CD4-positive, alpha-beta T cell treated with Interferon alpha-2 for 1 hour (primary cell): ENCODE measurements at regions not wholly inside any gene's neighbourhood (a gene's known extent, or its start where the extent isn't known, plus 50 kb on each side); places are given as distances from the start of the nearest gene placed in this dataset.

Experiments
- DNase-seq, 2 donors: peaks; one replicate each; pipeline ENCODE4 v3.0.0-alpha.2; 2020 to 2022

- DNase-seq: peak in 1 of 2 donors; percentile 59
Measured at GRCh38 chr12:132439333-132439904, 50.5 kb upstream of the FBRSL1 start.

DNA sequence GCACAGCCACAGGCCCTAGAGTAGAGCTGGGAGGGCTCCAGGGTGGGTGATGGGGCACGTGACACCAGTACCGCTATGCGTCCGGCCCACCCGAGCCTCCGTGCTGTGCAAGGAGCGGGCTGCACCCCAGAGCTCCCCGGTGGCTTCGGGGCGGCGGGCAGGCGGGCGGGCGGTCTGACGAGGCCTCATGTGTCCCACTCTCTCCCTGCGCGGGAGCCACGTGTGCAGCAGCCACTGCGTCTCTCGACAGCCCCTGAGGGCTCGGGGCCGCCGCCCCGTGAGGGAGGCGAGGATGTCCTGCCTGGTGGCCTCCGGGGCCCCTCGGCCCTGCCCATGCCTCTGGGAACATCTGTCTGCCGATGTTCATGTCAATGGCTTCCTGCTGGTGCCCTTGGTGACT is 51.2 kb upstream of the FBRSL1 start:
- DNase-seq: no peak

GRCh38 chr12:132437943-132438700 is 51.8 kb upstream of the FBRSL1 start:
- no peak for DNase-seq

DNA sequence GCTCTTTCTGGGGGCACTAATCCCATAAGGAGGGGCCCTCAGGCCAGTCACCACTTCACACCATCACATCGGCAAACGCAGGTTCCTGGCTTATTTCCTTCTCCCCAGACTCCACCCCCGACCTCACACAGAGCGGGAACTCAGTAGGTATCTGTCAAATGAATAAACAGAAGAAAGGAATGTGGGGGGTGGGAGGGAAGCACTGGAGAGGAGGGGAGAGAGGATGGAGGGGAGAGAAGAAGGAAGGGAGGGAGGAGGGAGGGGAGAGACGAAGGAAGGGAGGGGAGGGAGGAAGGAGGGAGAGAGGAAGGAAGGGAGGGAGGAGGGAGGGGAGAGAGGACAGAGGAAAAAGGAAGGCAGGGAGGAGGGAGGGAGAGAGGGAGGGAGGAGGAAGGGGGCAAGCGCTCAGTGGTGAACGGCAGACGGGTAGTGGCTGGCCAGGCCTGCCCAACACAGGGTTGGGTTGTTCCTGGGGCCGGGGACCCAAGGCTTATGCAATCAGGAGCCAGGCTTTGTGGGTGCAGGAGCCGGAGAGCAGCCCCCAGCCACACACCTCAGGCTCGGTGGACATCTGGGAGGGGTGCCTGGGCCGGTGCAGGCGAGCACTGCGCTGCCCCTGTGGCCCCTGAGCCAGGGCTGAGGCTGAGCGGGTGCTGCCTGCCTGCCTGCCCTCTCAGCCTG is 52.6 kb upstream of the FBRSL1 start:
- no peak for DNase-seq

- no peak for DNase-seq
Measured at GRCh38 chr12:132436791-132437251, 53.1 kb upstream of the FBRSL1 start.

- no peak for DNase-seq
Measured at GRCh38 chr12:132435486-132436187, 54.3 kb upstream of the FBRSL1 start.

DNA sequence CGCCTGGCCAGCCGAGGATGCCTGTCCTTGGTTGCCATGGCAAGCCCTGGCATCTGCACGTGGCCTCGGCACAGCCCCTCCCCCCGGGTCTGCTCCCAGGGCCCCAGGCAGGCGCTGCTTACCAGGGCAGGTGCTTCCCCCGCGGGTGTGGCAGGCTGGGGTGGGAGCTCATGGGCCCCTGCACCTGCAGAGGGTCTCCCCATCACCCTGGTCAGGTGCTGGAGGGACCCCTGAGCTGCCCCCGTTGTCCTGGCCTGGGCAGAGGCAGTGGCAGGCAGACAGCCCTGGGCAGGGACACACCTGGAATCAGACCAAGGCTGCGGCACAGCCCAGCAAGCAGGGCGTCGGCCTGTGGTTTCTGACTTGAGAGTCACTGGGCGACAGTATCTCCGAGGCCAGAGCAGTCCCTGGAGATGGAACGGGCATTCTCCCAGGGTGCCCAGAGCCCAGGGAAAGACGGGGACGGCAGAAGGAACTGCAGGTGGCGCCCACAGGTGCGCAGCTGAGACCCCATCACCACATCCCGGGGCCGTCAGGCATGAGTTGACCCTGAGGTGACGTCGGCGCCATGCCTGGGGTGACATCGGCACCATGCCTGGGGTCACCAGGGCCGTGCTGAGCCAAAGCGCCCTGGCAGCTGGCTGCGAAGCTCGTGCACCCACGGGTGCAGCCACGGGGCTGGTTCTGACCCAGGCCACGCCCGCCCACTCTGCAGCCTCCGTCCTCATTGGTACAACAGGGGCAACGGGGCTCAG is 56.1 kb upstream of the FBRSL1 start:
- peak in 1 of 2 donors; percentile 9 for DNase-seq

DNA sequence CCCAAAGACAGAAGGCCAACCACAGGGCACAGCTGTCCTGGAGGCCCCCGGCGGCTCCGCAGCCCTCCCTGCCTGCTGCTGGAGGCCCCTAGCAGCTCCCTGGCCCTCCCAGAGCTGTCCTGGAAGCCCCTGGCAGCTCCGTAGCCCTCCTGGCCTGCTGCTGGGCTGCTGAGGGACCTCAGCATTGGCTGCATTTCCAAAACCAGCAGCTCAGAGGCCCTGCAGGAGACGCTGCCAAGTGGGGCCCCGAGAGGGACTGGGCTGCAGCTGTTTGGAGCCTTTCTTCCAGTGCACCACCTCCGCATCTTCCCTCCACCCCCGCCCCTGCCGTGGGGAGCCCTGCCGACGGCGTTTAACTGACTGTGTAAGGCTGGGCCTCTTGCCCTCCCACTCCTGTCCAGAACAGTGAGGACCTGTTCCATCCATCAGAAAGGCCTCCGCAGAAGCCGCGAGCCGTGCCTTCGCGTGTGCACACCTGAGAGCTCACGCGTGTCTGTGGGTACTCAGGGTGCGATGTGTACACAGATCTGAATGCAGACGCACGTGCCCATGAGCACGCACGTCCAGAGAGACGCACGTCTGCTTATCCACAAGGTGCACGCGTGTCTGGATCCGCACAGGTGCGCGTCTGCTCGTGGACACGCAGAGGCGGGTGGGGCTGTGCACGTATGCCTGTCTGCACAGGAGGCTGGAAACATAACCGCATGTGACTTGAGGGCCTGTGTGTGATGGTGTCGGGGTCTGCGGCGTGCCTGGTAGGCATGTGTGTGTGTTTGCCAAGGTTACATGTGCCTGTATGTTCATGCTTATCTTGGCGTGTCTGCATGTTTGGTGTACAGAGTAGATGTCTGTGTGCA is 57.0 kb upstream of the FBRSL1 start:
- no peak for DNase-seq

GRCh38 chr12:132432126-132432705 is 57.7 kb upstream of the FBRSL1 start:
- DNase-seq: no peak

DNA sequence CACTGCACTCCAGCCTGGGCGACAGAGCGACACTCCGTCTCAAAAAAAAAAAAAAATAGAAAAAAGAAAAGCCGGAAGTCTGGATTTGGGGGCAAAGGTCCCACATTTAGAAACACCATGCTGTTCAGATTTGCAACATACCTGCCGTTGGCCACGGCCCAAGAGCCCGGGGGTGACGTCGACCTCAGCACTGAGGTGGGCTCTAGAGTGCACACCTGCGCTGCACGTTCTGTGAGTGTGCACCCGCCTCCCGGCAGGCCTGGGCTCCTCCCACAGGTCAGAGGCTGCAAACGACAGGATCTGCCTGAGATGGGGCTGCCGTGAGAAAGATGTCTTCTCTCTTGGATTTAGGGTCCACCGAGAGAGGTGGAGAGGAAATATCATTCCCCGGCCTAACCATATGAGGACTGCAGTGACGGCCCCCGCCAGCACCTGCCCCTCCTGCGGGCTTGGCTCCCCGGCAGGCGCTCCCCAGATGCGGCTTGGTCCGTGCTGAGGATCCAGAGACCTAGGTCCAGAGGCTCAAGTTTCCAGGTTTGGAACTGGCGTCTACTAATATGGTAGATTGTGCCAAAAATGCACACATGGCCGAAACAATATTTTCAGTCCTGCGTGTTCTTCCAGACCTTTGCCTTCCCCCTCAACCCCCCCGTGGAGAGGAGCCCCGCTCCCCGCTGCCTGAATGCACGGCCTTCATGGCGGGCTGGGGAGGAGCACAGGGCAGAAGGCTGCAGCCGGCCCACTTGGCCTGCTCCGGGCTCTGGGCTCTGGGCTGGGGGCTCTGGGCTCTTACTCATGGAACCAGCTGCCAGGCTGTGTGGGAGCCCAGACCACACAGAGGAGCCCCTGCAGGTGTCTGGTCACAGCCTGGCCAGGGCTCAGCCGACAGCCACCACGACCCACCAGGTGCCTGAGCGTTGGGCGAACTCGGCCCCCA is 58.8 kb upstream of the FBRSL1 start:
- DNase-seq: no peak

GRCh38 chr12:132429946-132430643 is 59.9 kb upstream of the FBRSL1 start:
- DNase-seq: peak; percentile 72 to 80

DNA sequence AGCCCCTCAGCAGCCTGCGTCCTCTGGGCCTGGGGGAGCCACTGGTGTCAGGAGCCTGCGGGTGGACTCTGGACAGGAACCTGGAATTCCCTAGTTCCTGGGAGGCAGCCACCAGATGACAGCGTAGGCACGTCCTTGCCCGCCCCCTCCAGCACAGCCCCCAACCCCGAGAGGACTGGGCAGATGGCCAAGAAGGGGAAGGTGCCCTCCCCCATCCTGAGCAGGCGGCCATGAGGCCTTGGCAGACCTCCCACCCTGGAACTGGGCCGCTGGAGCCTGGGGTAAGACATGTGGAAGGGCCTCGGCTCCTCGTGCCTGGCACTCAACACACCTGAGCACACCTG is 60.4 kb upstream of the FBRSL1 start:
- no peak for DNase-seq

DNA sequence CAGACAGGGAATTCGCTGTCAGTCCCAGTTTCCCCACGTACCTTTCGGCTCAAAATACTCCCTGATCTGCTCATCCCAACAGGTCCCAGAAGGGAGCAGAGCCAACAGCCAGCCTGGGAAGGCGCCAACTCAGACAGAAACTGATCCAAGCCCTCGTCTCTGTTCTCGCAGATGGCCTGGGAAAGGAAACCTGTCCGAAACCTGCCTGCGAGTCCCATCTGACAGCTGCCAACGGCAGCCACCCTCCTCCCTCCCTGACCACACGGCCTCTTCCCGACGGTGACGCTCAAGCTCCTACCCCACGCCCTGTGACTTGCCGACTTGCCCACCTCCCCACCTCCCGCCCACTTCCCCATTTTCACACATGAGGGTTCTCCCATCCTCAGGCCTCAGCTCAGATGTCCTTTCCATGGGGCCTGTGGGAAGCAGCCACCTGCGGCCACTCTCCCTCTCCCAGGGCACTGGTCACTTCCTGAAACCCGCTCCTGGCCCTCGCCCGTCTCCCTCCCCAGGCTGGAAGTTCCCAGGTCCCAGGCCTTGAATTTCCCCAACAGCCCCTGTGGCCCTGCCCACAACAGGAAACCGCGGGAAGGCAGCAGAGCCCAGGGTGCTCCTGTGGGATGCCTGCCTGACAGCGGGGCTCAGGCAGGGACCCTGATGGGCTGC is 60.9 kb upstream of the FBRSL1 start:
- peak; percentile 25 to 62 for DNase-seq

DNA sequence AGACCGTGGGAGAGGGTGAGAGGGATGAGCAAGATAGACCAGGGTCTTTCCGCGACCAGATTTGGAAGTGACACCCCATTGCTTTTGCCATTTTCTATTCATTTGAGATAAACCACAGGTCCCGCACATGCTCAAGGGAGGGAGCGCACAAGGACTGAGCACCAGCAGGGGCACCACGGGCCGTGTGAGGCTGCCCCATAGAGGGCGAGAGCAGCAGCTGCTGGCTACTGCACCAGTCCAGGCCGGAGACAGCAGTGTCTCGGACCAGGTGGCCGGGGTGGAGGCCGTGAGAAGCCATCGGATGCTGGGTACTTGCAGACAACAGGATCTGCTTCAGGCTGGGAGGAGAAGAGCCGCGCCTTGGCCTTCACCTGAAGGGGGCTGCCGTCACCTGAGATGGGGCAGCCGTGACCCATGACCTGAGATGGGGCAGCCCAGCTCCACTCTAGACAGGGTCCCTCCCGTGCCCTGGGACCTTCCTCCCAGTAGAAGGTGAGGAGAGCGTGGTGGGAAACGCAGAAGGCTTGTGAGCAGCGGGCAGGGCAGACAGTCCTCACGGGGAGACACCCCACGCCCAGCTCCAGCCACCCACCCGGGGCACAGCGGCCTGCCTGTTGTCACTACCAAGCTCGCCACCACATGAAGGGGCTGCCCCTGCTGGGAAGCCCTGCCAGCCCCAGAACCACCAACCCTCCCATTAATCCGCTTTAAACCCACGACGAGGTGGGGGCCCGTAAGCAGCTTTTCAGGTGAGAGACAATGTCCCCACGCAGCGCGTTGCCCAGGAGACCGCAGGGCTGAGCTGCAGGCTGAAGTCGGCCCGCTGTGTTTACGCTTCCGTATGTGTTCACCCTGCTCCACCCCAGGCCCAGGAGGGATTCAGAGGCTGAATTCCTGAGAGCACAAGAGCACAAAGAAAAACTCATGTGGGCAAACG is 61.7 kb upstream of the FBRSL1 start:
- peak in 1 of 2 donors; percentile 23 for DNase-seq

GRCh38 chr12:132427174-132427768 is 62.7 kb upstream of the FBRSL1 start:
- no peak for DNase-seq

DNA sequence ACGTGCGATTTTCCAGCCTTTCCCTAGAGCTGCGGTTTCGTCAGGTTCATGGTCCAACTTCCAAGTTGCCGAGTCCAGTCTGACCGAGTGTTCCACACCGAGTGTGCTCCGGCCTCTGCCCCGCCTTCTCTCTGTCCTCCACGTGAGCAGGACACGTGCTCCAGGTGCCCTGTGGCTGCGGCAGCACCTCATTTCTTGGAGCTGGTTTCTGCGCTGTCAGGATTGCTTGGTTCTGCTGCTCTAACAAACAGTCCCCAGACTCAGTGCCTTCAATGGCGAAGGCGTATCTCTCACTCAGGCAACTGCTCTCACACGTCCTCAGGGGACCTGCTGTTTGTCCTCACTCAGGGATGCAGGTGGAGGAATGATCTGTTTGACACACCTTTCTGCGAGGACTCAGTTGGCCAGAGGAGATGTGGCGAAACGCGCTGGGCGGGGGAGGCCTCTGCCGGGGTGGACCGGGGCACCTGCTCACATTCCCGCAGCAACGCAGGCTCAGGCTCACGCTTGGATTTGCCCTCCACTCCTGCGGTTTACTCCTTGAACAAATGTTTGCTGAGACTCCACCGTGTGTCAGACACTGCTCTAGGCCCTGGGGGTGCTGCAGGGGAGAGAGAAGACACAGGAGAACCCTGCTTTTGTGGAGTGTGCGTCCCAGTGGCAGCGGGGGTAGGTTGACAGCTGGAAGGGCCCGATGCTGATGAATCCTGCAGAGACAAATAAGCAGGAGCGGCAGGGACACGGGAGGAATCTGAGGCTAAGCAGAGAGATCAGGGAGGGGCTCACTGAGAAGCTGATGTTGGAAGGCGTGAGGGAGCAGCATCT is 63.4 kb upstream of the FBRSL1 start:
- DNase-seq: no peak
